HG03342 (cell line): ENCODE measurements at regions not wholly inside any gene's neighbourhood (a gene's known extent, or its start where the extent isn't known, plus 50 kb on each side); places are given as distances from the start of the nearest gene placed in this dataset.
"Not testable (repeated sequence)": the region's sequence is repeated elsewhere in the genome, so short reads cannot be mapped to it uniquely, and the experiment has no call there.

Source experiments
- ATAC-seq: cut with Tn5 transposase; IDR thresholded peaks from one replicate; pipeline ENCODE4 v1.9.1; 2021; ENCODE audit warnings: mild to moderate bottlenecking, moderate library complexity; ENCODE audit not compliant: unreplicated experiment

DNA sequence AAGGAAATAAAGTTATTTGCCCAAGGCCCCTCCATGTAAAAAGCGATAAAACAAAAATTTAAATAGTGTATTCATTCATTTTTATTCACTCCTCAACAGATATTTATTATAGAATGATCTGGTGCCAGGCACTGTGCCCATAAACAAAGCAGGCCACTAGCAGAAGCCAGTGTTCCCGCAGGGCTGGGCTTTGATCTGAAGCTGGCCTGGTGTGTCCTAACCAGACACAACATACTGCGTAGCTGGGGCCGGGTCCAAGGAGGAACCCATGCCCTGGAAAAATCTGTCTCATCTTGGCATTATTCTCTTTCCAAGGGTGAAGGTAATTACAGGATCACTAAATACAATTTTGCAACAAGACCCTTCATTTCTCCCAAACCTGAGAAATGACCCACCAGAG lies 537.4 kb upstream of the CDH5 start:
- ATAC-seq, result no peak

DNA sequence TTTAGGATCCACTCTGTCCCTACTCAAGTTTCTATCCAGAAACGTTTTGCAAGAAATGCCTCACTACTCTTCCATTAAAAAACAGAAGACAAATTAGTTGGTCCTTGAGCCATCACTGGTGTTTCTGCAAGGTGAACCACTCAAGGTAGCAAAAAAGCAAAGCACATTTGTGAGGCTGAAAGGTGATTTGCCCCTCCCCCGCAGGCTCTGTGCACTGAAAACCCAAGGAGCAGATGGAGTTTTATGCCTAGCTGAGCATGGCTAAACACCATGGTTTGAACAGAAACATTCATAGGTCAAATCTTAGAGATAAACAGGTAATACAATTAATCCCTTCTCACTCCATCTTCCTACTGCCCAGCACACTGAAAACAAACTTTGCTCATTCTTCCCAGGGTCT lies 538.2 kb upstream of the CDH5 start:
- no peak for ATAC-seq

DNA sequence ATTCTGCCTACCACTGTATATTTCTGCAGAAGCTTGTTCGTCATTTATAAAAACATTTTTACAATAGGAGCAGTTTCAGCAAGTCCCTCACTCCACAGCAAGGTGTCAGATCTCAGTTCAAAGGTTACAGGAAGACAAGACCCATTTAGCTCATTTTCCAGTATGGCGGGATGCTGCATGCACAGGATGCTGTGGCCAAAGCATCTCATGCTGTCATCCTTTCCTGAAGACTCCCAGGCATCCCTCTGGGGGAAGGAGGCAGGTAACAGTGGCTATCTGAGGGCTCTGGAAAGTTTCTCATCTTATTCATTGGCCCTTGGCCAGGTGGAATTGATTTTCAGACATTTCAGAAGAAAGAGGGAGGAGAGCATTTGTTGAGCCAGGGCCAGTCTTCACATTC lies 539.3 kb upstream of the CDH5 start:
- no peak for ATAC-seq

DNA sequence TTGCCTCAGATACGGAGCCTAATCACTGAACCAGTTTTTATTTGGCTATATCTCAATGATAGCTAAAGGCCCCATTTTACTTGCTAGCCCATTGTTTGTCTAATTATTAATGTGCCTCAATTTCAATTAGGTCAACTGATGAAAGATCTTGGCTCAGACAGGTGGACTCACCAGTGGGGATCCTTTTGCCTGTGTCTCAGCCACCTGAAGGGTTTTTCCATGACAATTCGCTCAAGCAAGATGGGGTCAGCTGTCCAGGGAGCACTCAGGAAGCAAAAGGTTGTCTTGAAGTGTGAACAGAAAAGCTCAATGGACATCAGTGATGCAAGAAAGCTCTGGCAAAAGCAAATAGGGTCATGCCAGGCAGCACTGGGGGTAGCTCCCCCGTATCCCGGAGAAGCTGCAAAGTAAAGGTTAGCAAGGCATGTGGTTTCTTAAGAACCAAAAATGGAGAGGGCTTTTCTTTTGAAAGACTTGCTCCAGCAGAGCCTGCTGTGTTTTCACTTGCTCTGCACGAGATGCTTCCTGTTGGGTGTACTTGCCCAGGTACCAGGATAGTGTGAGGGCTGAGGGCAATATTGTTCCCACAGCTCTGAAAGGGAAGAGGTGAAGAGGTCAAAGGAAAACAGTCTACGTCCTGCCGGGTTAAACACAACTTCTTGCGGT lies 541.2 kb upstream of the CDH5 start:
- no peak for ATAC-seq

DNA sequence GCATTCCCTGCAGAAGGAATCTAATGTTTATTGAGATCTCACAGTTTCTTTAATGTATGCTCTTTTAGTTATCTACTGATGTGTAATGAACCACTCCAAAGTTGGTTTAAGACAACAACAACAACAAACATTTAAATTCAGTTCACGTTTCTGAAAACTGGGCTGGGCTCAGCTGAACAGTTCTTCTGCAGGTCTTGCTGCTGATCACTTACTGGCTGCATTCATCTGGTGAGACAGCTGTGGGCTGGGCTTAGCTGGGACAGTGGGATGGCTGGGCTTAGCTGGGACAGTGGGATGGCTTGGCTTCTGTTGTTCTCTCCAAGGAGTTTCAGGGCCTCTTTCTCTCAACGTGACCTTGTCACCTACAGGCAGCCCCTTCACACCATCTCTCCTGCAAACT lies 544.3 kb upstream of the CDH5 start:
- ATAC-seq, result no peak

DNA sequence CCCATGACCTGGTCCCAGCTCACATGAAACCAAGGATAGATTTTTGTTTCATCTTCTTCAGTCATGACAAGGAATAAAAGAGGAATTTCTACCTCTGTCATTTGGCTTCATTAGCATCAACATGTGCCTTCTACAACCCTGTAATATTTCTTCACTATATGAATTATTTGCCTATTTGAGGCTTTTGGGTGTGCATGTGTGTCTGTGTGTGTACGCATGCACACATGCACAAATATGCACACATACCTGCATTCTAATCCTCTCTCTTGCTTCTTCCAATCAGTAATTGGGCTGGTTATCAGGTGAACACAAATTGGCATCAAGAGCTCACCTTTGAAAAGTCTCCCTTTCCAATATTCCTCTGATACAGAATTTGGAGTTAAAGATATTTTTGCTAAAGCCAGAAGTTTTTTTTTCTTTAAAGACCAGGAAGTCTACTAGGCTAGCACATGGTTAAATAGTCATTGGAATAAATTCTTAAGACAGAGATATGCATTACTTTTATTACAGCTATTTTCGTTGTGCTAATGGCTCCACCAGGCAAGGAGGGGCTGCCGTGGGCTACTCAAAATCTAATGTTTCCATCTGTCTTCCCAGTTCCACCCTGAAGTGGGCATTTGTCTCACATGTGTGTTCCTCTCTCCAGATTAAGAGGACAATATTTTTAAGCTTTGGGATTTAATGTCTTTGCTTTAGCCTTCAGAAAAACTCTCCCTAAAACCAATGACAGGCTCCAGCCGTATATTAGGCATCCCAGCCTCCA lies 547.2 kb upstream of the CDH5 start:
- ATAC-seq, result no peak

DNA sequence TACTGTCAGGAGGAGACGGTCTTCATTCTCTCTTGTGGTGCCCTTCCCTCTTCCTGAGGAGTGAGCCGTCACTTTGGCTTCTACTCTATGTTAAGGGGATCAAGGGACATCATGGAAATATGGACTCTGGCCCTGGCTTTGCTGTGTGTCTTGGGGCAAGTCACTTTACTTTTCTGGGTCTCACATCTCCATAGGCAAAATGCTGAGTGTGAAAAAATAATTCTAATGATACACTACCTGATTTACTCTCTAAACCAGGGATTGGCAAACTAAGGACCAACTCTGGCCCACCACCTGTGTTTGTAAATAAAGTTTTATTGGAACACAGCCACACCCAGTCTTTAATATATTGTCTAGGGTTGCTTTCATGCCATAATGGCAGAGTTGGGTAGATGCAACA lies 548.7 kb upstream of the CDH5 start:
- ATAC-seq, result no peak

DNA sequence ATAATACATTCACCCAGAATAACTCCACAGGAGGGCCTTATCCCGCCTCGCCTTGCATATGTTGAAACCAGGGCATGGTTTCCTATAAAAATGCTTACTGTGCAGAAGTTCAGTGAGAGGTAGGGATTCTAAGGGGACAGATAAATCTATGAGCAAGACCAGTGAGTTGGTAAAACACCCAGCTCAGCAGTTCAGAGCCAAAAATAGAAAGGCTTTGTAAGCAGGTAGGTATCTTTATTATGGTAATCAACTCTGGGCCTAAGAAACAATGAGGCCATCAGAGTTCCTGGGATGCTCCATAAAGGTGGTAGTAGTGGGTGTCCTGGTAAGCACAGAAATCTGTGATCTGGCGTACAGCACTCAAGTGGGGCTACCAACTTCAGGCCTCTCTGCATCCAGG lies 549.4 kb upstream of the CDH5 start:
- no peak for ATAC-seq

DNA sequence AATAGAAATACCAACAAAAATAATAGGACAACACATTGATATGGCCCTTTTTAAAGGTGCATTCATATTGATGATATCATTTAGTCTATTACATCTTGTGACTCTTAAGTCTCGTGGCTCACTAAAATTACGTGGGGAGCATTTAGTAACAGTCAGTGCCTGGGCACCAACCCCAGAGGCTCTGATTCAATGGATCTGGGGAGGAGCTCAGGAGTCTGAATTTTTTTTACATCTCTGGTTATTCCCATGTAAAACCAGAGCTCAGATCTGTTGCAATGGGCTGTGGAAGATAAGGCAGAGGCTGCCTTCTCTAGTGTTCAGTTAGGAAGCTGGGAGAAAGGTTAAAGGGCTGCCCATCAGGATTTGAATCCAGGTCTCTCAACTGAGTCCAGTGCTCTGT lies 549.9 kb upstream of the CDH5 start:
- ATAC-seq, result no peak

DNA sequence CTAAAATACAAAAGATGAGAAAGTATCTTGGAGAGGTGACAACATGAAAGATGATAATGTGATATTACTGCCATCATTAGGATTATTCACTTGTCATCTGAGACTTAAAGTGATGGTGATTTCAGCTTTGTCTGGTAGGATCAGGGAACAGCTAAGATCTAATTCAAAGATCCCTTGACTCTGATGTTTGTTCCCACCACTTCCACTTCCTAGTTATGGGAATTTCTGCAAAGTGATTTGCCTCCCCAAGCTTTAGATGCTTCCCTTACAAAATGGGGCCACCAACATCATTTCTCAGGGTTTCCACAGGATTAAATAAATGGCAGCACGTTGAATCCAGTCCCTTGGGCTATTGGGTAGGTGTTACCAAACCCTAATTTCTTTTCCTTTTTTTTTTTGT lies 550.8 kb upstream of the CDH5 start:
- ATAC-seq, result no peak

DNA sequence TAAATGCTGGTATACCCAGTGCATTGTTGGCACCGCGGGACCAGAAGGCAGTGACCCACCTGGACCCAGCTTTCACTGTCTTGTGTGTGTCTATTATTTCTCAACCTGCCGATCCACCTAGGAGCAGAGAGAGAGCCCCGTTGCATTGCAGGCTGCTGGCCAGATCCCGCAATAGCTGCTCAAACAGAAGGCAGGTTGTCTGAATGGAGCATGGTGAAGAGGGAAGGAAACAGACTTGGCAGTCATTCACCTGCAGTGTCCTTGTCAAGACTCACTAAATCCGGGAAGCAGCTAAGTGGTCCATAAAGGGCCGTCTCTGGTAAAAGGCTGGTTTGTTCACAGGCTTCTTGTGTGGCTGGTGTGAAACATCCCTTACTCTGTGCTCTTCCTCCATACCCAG lies 552.6 kb upstream of the CDH5 start:
- ATAC-seq, result not testable (repeated sequence)

DNA sequence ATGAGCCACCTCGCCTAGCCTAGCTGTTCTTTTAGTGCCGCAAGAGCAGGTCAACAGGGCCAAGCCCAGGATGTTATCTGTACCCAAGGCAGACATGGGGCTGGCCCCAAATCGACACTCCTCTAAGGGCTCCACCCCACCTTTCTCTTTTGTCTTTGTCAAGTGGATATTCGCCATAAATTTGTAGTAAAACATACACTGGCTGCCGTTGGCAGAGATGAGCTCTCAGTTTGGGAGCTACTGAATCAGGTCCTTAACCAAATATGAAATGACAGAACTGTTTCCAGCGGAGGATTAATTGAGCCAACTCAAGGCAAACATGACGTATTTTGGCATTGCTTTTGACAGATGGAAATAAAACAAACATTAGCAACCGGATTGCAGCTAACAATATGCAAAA lies 556.9 kb upstream of the CDH5 start:
- no peak for ATAC-seq

DNA sequence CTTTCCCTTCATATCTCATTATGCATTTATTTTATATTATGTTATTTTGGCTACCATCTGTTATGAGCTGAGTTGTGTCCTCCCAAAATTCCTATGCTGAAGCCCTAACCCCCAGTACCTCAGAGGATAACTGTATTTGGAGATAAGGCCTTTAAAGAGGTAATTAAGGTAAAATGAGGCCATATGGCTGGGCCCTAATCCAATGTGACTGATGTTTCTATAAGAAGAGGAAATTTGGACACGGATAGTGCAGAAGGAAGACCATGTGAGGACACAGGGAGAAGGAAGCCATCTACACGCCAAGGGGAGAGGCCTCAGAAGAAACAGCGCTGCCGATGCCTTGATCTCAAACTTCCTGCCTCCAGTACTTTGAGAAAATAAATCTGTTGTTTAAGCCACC lies 557.7 kb upstream of the CDH5 start:
- no peak for ATAC-seq

DNA sequence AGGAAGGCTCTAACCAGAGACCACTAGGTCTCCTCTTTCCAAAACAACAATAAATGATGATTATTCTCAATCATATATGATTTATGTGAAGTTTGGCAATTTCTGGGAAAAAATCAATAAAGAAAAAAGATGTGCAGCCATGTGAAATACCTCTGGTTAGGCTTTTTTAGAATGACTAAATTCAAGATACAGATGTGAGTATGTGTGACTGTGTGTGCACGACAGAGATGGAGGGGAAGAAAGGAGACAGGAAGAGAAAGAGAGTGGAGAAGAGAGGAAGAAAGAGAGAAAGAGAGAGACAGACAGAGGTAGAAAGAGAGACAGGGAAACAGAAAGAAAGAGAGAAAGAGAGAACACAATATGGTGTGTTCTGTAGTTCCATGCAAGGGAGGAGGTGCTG lies 558.6 kb upstream of the CDH5 start:
- no peak for ATAC-seq

DNA sequence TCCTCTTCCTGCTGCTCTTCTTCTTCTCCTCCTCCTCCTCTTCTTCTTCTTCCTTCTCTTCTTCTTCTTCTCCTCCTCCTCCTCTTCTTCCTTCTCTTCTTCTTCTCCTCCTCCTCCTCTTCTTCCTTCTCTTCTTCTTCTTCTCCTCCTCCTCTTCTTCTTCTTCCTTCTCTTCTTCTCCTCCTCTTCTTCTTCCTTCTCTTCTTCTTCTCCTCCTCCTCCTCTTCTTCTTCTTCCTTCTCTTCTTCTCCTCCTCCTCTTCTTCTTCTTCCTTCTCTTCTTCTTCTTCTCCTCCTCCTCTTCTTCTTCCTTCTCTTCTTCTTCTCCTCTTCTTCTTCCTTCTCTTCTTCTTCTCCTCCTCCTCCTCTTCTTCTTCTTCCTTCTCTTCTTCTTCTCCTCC lies 560.8 kb upstream of the CDH5 start:
- ATAC-seq, result not testable (repeated sequence)

DNA sequence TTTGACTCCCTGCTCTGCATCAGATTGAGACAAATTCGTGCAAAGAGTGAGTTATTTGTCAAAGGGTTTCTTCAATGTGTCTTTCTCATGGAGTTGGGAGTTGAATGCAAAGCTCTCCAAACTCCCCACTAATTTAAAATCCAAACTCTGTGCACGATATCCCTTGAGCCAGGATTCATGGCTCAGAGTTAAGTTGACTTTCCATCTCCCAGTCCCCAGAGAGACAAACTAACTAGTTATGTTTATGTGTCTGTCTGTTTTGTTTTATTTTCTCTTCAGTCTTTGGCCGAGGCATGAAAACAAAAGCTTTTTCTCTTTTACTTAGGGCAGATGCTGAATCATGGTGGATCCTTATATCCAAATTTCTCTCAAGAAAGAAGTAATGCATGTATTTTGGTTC lies 570.0 kb upstream of the CDH5 start:
- ATAC-seq, result no peak

DNA sequence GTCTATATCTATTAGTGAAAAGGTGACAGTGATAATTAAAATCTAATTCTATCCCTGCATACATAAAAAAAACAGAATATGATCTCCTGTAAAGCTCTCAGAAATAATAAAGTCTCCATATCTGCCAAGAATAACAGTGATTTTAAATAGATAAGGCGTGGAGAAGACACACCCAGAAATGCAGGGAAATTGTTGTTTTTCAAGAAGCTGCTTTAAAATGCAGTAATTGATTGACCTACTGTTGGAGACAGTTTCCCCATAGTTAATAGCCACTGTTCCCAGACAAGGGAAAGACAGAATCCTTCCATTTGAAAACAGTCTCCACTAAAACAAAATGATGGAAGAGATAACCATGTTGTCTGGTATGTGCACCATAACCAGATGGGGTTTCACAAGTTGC lies 571.5 kb upstream of the CDH5 start:
- ATAC-seq, result no peak

DNA sequence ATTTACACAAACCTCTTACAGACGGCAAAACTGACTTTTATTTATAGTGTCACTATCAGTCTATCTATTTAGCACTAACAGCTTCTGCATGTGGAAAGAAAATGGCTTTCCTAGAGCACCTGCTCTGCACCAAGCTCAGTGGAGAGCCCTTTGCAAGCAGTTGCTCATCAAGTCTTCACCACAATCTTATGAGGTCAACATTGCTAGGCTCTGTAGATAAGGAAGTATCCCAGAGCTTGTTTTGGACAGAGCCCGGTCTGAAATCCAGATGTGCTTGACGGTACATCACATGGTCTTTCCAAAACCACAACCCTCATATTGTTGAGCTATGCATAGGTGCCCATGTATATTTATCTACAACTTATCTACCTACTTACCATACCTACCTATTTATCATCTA lies 572.7 kb upstream of the CDH5 start:
- no peak for ATAC-seq

DNA sequence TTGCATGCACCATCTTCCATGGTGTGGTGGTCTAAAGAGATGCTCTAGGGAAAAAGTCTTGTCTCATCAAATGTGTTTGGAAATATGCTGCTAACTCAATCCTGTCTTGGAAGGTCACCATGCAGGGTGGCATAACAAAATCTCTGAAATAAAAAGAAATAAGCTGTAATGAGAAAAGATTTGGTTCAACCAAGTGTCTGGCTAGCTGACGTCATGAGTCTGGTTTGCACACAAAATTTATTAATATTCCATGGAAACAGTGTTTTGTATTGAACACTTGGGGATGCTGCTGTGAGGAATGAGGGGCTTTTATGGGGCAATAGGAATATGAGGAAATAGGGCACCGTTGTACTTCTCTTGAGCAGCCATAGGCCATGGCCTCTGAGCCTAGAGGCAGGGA lies 575.7 kb upstream of the CDH5 start:
- ATAC-seq, result no peak

DNA sequence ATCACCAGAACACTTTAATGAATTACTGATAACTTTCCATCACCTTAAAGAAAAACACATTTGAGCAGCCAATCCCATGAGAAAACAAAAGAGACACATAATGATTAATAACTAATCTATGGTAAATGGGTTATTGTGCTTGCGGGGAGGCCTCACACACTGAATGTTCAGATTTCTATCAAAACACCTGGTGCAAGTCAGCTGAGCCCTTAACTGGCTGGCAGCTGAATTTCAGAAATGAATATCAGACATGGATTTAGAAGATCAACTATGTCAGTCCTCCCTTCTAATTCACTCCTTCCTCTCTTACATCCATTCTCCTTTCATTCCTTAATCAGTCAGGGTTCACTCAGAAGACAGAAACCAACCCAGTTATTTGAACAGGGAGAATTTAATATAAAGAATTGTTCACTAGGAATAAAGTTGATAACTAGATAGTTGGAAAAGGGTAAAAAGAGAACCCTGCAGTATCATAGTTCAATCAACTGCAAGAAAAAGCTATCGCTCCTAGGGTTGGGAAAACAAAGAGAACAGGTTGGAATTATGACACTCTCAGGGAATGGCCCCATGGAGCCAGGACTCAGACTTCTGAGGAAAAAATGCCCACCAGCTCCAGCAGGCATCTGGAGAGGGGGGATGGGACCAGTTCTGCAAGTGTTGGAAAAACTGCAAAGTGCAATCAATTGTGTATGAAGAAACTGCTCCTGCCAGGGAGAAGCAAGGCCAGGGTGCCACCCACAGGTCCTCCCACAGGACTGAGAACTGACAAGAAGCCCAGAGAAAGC lies 577.1 kb upstream of the CDH5 start:
- no peak for ATAC-seq

DNA sequence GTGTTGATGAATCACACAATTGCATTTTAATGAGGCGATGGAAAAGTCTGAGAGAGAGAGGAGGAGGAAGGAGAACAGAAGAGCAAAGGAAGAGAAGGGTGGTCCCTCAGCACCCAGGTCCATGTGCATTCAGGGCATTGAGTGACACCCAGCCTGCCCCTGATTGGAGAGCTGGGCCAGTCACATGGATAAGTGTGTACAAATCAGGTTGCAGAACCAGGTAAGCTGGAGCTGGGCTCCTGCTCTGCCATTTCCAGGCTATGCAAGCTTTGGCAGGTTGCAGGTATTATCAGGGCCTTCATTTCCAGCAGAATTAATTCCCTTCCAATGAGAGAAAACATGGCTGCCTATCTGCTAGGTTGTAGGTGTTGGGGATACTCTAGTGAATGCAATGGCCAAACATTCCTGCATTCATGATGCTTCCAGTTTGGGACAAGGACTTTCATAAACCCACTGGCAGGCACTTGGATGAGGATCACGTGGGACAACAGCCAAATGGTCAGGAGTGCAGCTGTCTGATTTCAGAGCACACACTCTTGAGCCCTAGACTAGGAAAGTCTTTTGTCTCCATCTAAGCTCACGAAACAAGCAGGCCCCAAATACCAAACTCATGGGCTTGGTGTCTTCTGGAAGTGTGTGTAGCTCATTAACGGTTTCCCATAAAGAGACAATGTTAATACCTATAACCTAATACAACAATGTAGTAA lies 577.9 kb upstream of the CDH5 start:
- ATAC-seq, result no peak
